Erythroblast (primary cell): ENCODE measurements at regions not wholly inside any gene's neighbourhood (a gene's known extent, or its start where the extent isn't known, plus 50 kb on each side); places are given as distances from the start of the nearest gene placed in this dataset.
A peak's percentile ranks its signal among the peaks of the same experiment; 100 is the strongest.
"Not testable (repeated sequence)": the region's sequence is repeated elsewhere in the genome, so short reads cannot be mapped to it uniquely, and the experiment has no call there.

Source experiments
- DNase-seq, 2 experiments: peaks; one replicate each; lab custom pipeline; 2025; lab: John Stamatoyannopoulos, UW
- GATA1 ChIP-seq: IDR thresholded peaks from 2 replicates; pipeline ENCODE4 v1.6.1; 2011; ENCODE audit warnings: low read depth, mild to moderate bottlenecking, control low read depth, low read length, moderate library complexity
- POLR2A ChIP-seq: IDR thresholded peaks from 2 replicates; pipeline ENCODE4 v1.6.1; 2011; ENCODE audit warnings: mild to moderate bottlenecking, low read length

GRCh38 chr1:199931666-199932377 lies 95.7 kb upstream of the NR5A2 start:
- peak; percentile 74 to 81 for DNase-seq
- TF ChIP-seq POLR2A (no peak), GATA1 (no peak)

GRCh38 chr1:199932462-199932861 lies 95.0 kb upstream of the NR5A2 start:
- no peak for DNase-seq
- no peak for TF ChIP-seq POLR2A
- TF ChIP-seq GATA1, result no peak

- TF ChIP-seq GATA1 (no peak), POLR2A (no peak)
- no peak for DNase-seq
These were observed 91.1 kb upstream of the NR5A2 start for GRCh38 chr1:199936441-199936840.

DNA sequence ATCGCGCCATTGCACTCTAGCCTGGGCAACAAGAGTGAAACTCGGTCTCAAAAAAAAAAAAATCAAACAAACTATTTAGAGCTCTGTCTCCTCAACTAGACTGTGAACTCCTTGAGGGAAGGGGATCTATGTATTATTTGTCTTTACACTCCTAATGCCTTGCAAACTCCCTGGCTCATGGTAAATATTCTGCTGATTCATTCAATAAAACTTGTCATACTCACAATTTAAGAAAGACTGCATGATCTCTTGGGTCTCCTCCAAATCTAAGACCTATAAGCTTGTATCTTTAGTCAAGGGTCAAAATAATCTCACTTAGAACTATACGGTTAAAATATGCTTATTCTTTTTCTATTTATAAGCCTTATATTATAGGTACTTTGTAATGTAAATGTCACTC lies 90.3 kb upstream of the NR5A2 start:
- TF ChIP-seq GATA1 (no peak), POLR2A (no peak)
- DNase-seq, result no peak

DNA sequence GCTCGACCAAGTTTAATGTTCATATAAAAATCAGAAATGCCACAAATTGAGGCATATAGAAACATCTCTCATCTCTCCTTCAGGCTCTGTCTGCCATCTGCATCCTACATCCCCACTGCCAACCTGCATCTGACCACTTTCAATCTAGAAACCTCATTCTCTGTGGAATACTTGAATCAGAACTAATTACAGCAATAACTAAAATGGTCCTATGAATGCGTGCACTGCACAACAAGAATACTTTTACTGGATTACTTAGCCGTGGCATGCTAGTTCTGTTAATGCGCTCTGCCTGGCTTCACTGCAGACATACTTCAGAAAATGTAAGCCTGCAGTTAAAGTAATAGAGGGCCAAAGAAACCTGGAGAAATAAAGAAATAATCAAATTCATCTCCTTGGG lies 89.8 kb upstream of the NR5A2 start:
- no peak for TF ChIP-seq POLR2A
- no peak for TF ChIP-seq GATA1
- no peak for DNase-seq

- DNase-seq, result no peak
- no peak for TF ChIP-seq POLR2A
- TF ChIP-seq GATA1, result no peak
These were observed 82.5 kb upstream of the NR5A2 start for GRCh38 chr1:199944986-199945385.

DNA sequence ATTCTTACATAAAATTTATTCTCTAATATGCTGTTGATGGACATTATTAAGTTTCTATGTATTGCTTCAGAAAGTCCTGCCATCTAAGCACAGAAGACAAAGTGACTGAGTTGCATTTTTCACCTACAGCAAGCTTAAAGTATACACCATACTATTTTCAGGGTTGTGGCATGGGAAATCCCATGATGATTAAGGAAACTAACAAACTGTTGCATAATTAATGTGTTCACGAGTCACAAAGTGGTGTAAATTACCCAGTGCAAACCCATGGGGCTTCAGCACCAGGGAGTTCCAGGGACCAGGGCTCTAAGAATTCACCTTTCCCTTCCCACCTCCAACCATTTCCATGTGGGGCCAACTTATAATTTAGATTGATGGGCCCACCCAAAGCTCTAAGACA lies 81.9 kb upstream of the NR5A2 start:
- TF ChIP-seq POLR2A (no peak), GATA1 (no peak)
- no peak for DNase-seq

DNA sequence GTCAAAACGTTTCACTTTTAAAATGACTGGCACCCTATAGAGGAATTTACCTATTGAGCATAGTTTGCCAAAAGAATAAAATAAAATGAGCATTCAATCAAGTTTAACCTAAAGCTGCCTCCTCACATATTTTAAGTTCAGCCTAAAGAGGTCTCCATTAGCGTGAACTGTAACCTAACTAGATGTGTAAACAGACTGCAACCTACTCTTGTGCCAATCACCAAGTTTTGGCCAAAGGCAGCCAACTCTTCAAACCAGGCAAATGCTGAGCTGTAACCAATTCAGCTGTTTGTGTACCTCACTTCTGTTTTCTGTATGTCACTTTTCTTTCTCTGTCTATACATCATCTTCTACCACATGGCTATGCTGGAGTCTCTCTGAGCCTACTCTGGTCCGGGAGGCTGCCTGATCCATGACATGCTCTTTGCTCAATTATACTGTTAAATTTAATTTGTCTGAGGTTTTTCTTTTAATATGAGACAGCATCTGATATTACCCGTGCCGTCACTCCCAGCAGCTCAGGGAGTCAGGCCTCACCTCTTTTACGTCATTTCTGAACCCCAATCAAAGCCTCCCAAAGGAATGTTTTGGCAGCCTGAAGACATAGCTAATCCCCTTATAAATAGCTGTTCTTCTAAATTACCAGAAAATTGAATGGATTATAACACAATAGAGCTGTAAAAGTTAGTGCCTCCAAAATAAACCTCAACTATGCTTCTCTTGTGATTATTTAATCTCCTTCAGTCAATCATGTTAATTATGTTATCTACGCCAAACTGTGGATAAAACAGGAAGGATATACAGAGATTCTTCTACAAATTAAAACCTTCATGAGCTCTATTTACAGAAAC lies 81.0 kb upstream of the NR5A2 start:
- no peak for DNase-seq
- TF ChIP-seq POLR2A (no peak), GATA1 (no peak)

- peak in 1 of 2 experiments; percentile 14 for DNase-seq
- TF ChIP-seq POLR2A (no peak), GATA1 (no peak)
These were observed 78.8 kb upstream of the NR5A2 start for GRCh38 chr1:199948587-199949280.

DNA sequence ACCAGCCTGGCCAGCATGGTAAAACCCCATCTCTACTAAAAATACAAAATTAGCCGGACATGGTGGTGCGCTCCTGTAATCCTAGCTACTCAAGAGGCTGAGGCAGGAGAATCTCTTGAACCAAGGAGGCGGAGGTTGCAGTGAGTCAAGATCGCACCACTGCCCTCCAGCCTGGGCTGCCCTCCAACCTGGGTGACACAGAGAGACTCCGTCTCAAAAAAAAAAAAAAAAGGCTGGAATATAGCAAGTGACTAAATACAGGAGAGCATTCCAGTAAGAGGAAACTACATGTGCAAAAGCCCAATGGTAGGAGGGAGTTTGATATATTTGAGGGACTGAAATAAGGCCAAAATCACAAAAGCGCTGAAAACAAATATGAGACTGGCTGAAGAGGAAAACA lies 76.5 kb upstream of the NR5A2 start:
- not testable (repeated sequence) for DNase-seq

GRCh38 chr1:199953651-199954050 lies 73.9 kb upstream of the NR5A2 start:
- DNase-seq, result no peak
- TF ChIP-seq POLR2A, result no peak
- no peak for TF ChIP-seq GATA1

DNA sequence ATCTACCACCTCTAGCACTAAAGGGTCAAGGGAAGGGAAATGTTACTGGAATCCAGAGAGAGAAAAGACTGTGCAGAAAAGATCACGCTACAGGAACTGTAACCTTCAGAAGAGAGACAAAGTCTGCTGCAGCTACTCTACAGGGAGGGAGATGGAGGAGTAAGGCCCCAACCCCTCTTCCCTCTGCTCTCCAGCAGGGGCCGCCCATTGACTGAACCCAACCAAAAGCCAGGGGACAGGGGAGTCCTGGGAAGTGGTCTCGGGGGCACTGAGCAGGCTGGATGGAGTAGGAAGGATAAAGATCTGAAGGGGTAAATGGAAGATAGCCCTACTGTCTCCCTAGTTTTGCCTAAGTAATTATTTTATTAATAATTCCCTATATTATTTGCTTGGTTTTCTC lies 72.8 kb upstream of the NR5A2 start:
- no peak for DNase-seq
- TF ChIP-seq POLR2A (no peak), GATA1 (no peak)

DNA sequence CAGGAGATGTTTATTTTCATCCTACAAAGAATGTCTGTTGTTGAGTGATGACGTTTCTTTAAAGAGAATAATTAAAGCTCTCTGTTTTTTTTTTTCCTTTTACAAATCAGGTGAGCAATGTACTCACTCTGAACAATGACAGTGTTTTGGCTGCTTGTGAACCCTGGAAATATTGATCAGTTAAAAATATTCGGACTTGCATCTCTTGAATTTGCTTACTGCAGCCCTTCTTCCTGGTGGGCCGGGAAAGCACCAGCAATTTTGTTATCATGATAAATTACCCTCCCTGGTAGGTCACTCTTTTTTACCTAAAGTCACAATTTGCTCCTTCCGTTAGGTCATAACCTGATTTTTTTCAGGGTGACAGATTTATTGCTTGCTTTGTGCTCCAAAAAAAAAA lies 72.3 kb upstream of the NR5A2 start:
- TF ChIP-seq POLR2A (no peak), GATA1 (no peak)
- DNase-seq, result no peak

GRCh38 chr1:199956005-199956404 lies 71.5 kb upstream of the NR5A2 start:
- TF ChIP-seq GATA1, result no peak
- no peak for DNase-seq
